ENCODE measurements at regions not wholly inside any gene's neighbourhood (a gene's known extent, or its start where the extent isn't known, plus 50 kb on each side); places are given as distances from the start of the nearest gene placed in this dataset.

- Histone ChIP-seq H3K36me3 (ENCODE audit: insufficient read depth, low read length) (no peaks in the 10 kb centered on the region), H3K9me3 (ENCODE audit: low read depth, low read length) (no peaks in the 10 kb centered on the region), H3K4me2 (ENCODE audit: insufficient read depth, low read length) (no peak overlapping the region), H3K79me2 (ENCODE audit: insufficient read depth, low read length) (no peaks in the 10 kb centered on the region), H3K4me3 (ENCODE audit: insufficient read depth, low read length) (no peak overlapping the region), H3K27ac (ENCODE audit: low read depth, low read length) (no peak overlapping the region), H3K27me3 (ENCODE audit: insufficient read depth, low read length) (no peaks in the 10 kb centered on the region), H2AFZ (ENCODE audit: low read length) (no peak overlapping the region), H4K20me1 (ENCODE audit: insufficient read depth, low read length) (no peaks in the 10 kb centered on the region), H3K4me1 (ENCODE audit: insufficient read depth, low read length) (no peaks in the 10 kb centered on the region)
- TF ChIP-seq CTCF (IDR thresholded peaks at IDR 0.05; ENCODE audit: extremely low read depth, low read depth, low read length): no peak
- DNase-seq (ENCODE audit: insufficient read length, low spot score, missing footprints): no peak
Measured at GRCh38 chr12:131542351-131542750, 168.5 kb upstream of the SFSWAP start.

GRCh38 chr12:131543040-131543439 is 167.8 kb upstream of the SFSWAP start:
- Histone ChIP-seq H2AFZ (ENCODE audit: low read length) (no peak overlapping the region), H3K27ac (ENCODE audit: low read depth, low read length) (no peak overlapping the region), H3K9me3 (ENCODE audit: low read depth, low read length) (no peaks in the 10 kb centered on the region), H3K79me2 (ENCODE audit: insufficient read depth, low read length) (no peaks in the 10 kb centered on the region), H3K36me3 (ENCODE audit: insufficient read depth, low read length) (no peaks in the 10 kb centered on the region), H3K4me1 (ENCODE audit: insufficient read depth, low read length) (no peaks in the 10 kb centered on the region), H4K20me1 (ENCODE audit: insufficient read depth, low read length) (no peaks in the 10 kb centered on the region), H3K4me3 (ENCODE audit: insufficient read depth, low read length) (no peak overlapping the region), H3K4me2 (ENCODE audit: insufficient read depth, low read length) (no peak overlapping the region), H3K27me3 (ENCODE audit: insufficient read depth, low read length) (no peaks in the 10 kb centered on the region)
- DNase-seq (ENCODE audit: insufficient read length, low spot score, missing footprints): no peak
- no peak for TF ChIP-seq CTCF (IDR thresholded peaks at IDR 0.05; ENCODE audit: extremely low read depth, low read depth, low read length)

GRCh38 chr12:131547555-131547954 is 163.3 kb upstream of the SFSWAP start:
- Histone ChIP-seq H3K4me2 (ENCODE audit: insufficient read depth, low read length) (no peak overlapping the region), H4K20me1 (ENCODE audit: insufficient read depth, low read length) (no peaks in the 10 kb centered on the region), H3K4me1 (ENCODE audit: insufficient read depth, low read length) (no peaks in the 10 kb centered on the region), H3K9me3 (ENCODE audit: low read depth, low read length) (no peaks in the 10 kb centered on the region), H3K27me3 (ENCODE audit: insufficient read depth, low read length) (no peaks in the 10 kb centered on the region), H3K27ac (ENCODE audit: low read depth, low read length) (no peak overlapping the region), H3K4me3 (ENCODE audit: insufficient read depth, low read length) (no peak overlapping the region), H3K79me2 (ENCODE audit: insufficient read depth, low read length) (no peaks in the 10 kb centered on the region), H3K36me3 (ENCODE audit: insufficient read depth, low read length) (no peaks in the 10 kb centered on the region), H2AFZ (ENCODE audit: low read length) (no peak overlapping the region)
- no peak for TF ChIP-seq CTCF (IDR thresholded peaks at IDR 0.05; ENCODE audit: extremely low read depth, low read depth, low read length)
- no peak for DNase-seq (ENCODE audit: insufficient read length, low spot score, missing footprints)

GRCh38 chr12:131550121-131550520 is 160.8 kb upstream of the SFSWAP start:
- no peak overlapping the region for H3K27ac ChIP-seq (ENCODE audit: low read depth, low read length)
- no peaks in the 10 kb centered on the region for H3K36me3 ChIP-seq (ENCODE audit: insufficient read depth, low read length)
- no peaks in the 10 kb centered on the region for H4K20me1 ChIP-seq (ENCODE audit: insufficient read depth, low read length)
- H3K4me3 ChIP-seq (ENCODE audit: insufficient read depth, low read length): no peak overlapping the region
- H3K9me3 ChIP-seq (ENCODE audit: low read depth, low read length): no peaks in the 10 kb centered on the region
- no peak overlapping the region for H2AFZ ChIP-seq (ENCODE audit: low read length)
- H3K27me3 ChIP-seq (ENCODE audit: insufficient read depth, low read length): no peaks in the 10 kb centered on the region
- H3K79me2 ChIP-seq (ENCODE audit: insufficient read depth, low read length): no peaks in the 10 kb centered on the region
- no peaks in the 10 kb centered on the region for H3K4me1 ChIP-seq (ENCODE audit: insufficient read depth, low read length)
- H3K4me2 ChIP-seq (ENCODE audit: insufficient read depth, low read length): no peak overlapping the region
- no peak for DNase-seq (ENCODE audit: insufficient read length, low spot score, missing footprints)
- TF ChIP-seq CTCF (IDR thresholded peaks at IDR 0.05; ENCODE audit: extremely low read depth, low read depth, low read length): no peak

All from osteoblast (primary cell).